ENCODE measurements at regions not wholly inside any gene's neighbourhood (a gene's known extent, or its start where the extent isn't known, plus 50 kb on each side); places are given as distances from the start of the nearest gene placed in this dataset.
"Not testable (repeated sequence)": the region's sequence is repeated elsewhere in the genome, so short reads cannot be mapped to it uniquely, and the experiment has no call there.

DNA sequence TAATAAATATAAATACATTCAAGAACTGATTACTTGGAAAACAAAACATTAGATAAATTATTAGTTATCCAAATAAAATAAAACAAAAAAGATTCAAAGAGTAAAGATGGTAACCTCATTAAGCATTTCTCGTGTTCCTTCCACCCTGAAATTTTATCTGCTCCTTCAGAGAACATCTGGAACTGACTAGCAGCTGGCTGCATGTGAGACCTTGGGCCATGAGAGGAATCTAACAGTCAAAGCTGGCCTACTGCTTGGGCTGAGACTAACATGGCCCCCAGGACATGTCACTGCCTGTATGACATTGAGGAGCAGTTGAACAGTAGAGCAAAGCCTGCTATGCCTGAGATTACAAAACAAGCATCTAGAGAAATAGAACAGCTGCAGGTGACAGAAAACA lies 208.5 kb upstream of the ZSWIM2 start:
- no peak for DNase-seq (ENCODE audit: low spot score)

DNA sequence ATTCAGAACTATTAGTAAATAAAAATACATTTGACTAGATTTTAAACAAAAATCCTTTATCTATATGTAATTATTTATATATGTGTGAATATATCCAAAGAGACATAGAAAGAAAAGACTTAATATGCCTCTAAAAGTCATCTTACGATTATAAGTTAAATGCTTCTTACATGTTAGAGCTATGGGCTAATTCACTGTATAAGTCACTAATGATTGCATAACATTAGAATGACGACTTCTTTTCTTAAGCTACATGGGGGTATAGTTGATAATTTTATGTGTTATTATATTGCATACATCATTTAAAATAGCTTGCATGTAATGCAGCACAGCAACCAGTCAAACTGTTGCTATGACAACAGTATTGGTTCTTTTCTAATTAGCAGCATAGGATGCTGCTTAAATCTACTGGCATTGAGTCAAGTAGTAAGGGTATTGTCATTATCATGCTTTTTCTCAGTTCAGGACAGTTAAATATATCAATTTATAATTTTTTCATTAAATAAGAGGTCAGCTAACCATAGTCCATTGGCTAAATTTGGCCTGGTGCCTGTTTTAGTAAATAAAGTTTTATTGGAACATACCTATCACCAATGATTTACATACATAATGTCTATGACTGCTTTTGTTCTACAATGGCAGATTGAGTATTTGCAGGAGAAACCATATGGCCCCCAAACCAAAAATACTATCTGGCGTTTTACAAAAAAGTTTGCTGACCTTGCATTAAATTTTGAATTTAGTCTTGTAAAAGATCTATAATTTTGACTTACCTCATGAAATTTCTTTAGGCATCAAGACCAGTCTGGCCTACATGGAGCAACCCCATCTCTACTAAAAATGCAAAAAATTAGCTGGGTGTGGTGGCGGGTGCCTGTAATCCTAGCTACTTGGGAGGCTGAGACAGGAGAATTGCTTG lies 207.7 kb upstream of the ZSWIM2 start:
- no peak for DNase-seq (ENCODE audit: low spot score)

DNA sequence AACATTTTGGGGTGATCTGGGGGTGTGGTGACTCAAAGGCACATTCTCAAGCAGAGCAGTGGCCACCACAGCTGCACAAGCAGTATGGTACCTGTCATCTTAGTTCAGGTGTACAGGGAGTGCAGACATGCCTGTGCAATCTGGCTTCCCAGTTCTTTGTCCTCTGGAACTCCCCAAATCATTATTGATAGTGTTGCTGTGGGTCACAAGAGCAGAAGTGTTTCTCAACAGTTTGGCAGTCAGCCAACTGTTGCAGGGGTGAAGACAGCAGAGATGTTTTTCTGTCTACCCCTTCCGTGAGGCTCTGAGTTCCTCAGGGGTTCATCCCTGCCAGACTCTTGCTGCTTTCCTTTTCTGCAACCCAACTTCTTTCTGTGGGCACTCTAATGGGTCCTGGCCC lies 206.5 kb upstream of the ZSWIM2 start:
- no peak for DNase-seq (ENCODE audit: low spot score)

DNA sequence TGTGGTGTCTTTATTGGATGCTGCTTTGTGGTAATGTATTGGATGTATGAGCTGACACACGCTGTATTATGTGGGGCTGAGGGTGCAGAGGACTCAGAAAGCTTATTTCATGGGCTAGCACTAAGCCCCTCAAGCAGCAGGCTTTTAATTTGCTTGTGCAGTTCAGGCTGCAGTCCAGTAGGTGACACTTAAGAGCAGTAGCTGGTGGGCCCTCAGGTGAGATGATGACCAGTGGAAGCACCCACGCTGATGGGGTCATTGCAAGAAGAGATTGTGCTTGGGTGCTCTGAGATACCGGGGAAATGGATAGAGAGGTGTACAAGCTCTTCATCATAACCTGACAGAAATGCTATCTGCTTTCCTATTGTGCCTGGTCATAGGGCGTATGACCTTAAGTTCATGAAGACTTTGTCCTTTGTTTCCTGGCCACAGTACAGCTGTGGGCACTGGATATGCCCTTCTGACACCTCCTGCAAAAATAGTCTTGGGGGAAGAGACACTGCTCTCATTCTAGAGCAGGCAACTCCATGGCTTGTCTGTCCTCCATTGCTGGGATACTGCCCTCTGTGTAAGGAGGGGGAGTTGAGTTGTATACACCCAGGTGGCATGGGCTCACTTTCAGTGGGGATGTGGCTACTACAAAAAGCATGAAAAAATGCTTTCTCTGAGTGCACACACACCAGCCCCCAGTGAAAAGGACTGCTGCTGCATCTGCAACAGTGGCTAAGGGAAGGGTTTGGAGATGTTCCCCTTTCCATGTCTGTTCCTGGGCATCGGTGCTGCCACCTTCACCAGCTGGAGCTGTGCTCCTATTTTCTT lies 205.7 kb upstream of the ZSWIM2 start:
- no peak for DNase-seq (ENCODE audit: low spot score)

DNA sequence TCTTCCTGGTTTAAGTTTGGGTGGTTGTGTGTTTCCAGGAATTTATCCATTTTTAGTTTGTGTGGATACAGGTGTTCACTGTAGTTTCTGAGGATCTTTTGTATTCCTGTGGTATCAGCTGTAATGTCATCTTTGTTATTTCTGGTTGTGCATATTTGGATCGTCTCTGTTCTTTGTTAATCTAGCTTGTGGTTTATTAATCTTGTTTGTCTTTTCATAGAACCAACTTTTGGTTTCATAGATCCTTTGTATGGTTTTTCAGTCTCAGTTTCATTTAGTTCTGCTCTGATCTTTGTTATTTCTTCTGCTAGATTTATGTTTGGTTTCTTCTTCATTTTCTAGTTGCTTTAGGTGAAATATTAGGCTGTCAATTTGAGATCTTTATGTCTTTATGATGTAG lies 202.4 kb upstream of the ZSWIM2 start:
- no peak for DNase-seq (ENCODE audit: low spot score)

DNA sequence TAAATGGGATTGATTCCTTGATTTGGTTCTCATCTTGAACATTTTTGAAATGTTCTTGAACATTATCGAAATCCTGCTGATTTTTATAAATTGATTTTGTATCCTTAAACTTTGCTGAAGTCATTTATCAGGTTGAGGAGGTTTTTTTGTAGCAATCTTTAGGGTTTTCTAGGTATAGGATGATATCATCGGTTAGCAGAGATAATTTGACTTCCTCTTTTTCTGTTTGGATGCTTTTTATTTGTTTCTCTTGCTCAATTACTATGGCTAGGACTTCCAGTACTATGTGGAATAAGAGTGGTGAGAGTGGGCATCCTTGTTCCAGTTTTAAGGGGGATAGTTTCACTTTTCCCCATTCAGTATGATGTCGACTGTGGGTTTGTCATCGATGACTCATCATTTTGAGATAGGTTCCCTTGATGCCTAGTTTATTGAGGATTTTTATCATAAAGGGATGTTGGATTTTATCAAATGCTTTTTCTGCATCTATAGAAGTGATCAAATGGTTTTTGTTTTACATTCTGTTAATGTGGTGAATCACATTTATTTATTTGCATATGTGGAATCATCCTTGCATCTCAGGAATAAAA lies 201.5 kb upstream of the ZSWIM2 start:
- DNase-seq (ENCODE audit: low spot score), result no peak

DNA sequence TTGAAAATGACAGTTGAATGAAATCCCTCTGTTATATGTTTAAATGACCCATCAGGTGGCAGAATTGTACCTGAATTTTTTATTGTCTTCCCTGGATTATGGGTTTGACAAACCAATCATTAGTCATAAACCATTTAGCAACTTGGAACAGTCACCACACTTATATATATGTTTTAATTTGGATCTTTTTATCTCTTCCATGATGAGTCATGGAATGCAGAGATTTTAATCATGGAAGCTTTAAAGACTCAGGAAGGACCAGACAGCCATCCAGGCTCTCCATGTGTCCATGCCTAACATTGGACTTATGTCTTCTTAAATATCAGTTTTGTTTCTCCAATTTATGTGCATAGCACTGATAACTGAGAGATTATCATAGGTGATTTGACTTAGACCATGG lies 188.3 kb upstream of the ZSWIM2 start:
- DNase-seq (ENCODE audit: low spot score), result no peak

DNA sequence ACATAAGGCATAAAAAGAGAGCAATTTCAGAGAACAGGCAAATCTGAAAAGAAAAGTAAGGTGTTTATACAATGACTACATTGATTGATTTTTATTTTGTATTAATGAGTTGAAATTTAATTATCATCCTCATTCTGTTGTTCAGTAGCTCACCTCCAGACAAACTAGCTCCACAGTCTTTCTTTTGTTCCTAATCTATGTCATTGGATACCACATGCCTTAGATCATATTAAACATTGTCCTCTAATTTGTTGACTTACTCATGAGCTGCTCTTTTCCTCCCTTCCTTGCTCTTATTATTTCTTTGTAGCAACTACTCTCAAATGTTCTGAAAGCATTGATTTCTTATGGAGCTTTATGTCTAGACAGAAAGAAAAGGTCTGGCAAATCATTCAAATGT lies 185.5 kb upstream of the ZSWIM2 start:
- DNase-seq (ENCODE audit: low spot score), result no peak

DNA sequence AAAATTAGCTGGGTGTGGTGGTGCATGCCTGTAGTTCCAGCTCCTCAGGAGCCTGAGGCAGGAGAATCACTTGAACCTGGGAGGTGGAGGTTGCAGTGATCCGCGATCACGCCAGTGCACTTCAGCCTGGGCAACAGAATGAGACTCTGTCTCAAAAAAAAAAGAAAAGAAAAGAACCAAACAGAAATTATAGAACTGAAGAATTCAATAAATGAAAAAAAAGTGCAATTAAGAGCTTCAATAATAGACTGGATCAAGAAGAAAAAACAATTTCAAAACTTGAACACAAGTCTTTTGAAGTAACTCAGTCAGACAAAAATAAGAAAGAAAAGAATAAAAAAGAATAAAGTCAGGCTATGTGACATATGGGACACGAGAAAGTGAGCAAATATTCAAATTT lies 175.8 kb upstream of the ZSWIM2 start:
- no peak for DNase-seq (ENCODE audit: low spot score)

DNA sequence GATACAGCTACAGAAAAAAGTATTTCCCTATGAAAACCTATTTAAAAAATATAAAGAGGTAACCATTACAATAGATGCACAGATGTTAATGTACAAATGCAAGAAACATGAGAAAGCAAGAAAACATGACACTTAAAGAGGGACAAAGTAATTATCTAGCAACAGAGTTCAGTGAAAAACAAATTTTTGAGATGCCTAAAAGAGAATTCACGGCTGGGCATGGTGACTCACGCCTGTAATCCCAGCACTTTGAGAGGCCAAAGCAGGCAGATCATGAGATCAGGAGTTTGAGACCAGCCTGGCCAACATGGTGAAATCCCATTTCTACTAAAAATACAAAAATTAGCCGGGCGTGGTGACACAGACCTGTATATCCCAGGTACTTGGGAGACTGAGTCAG lies 175.0 kb upstream of the ZSWIM2 start:
- DNase-seq (ENCODE audit: low spot score), result not testable (repeated sequence)

DNA sequence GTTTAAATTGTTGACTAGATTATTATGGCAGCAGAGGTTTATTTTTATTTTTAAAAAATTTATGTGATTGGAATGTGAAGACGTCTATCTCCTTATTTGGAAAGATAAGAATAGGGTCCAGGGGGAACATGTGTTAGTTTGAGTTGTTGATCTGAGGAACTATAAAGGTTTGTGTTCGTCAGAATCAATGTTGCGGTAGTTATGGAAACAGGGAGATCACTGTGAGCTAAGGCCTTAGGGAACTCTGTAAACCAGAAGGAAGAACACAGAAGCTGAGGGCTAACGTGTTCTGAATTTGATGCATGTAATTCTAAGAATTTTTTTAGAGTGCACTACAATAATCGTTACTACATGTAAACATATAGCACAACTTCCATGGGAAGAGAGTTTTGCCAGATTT lies 168.5 kb upstream of the ZSWIM2 start:
- no peak for DNase-seq (ENCODE audit: low spot score)

DNA sequence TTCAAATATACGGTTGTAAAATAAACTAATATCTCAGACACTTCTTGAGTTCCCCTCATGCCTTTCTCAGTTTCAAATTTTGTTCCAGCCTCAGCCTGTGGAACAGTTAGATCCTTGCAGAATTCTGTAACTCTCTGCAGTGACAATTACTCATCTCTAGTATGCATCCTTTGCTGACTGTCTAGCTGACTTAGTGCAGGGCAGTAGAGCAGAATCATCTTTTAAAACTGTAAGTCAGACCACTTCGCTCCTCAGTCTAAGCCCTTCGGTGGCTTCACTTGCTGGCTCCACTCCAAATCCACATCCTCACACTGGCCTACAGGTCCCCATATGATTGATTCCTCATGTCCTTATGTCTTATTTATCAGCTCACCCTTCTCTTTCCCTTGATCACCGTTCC lies 164.1 kb upstream of the ZSWIM2 start:
- peak; percentile 9 for DNase-seq (ENCODE audit: low spot score)

DNA sequence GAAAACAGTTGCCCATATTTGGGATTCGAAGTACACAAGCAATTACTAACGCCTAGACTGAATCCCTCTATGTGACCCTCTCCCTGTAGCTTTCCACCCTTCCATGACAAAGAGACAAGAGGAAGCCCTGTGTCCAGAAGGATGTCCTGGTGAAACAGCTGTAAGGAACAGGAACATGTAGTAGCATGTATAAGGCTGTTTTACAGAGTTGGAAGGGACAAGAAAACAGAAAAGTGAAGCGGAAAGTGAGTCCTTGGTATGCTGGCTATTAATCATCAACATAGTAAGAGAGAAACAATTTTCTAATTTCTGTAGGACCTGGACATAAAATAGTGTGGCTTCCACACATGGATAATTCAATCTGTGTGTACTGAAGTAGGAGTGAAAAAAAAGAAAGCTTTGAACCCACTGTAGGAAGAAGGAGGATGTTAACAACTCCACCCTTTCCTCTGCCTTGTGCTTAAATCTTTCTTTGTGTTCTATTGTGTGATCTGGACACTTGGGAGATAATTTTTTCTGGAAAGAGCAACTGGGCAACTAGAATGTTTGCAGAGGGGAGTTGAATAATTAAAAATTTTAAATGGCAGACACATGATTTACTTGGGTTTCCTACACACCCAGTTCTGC lies 162.3 kb upstream of the ZSWIM2 start:
- DNase-seq (ENCODE audit: low spot score), result no peak

DNA sequence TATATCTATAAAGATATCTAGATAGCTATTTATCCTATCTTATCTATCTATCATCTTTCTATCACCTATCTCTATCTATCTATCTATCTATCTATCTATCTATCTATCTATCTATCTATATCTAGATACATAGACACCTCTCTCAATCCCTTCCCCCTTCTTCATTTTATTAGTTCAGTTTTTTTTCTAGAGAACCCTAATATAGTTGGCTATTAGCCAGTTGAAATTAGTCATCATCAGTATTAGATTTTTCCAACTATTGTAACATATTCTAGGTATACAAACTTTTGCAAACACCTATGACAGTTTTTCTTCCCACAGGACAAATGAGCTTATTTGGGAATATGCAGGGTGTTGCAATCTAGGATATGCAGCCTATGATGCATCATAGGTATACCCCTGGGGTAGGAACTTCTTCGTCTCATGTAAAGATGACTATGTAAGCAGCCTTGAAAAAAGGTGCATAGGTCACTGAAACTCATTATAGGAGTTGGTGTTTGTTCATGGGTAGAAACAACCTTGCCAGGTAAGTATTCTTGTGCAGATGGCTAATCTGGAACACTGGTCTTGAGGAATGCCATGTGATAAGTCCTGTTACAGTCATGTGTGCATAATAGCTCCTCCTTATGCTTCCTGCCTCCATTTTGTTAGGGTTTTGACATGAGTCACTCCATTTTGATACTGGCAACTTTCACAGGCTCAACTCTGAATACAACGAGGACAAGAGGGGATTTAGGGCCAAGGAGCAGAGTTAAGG lies 160.7 kb upstream of the ZSWIM2 start:
- DNase-seq (ENCODE audit: low spot score), result no peak

DNA sequence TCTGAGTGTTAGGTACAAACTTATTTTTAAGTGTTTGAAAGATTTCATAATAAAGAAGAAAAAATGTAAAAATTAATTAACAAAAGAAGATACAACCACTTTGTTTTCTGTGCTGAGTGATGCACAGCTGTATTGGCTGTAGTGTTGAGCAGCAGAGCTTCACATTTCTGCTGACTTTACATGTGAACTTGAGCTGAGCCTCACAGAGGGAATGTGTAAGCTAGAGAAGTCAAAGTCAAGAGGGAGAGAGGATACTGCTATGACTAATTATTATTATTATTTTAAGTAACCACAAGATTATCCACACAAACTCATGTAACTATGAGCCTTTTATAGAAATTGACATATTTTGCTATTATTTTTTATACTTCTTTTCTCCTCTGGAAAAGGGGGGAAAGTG lies 159.1 kb upstream of the ZSWIM2 start:
- peak; percentile 3 for DNase-seq (ENCODE audit: low spot score)

DNA sequence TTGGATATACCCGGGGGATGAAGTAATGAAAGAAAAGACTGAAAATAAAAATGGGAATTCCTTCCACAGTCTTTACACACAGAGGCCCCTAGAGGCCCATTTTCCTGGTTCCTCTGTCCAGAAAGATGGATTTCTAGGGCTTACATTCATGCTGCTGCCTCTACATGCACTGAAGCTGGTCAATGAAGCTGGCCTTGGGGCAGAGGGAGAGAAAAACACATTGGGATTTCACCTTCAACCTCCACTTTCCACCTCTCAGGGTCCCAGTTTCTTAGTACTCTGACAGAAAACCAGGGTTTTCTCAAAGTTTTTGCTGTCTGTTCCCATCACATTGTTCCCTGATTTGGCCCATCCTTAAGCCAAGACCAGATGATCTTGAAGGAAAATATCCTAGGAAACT lies 154.6 kb upstream of the ZSWIM2 start:
- DNase-seq (ENCODE audit: low spot score), result no peak

DNA sequence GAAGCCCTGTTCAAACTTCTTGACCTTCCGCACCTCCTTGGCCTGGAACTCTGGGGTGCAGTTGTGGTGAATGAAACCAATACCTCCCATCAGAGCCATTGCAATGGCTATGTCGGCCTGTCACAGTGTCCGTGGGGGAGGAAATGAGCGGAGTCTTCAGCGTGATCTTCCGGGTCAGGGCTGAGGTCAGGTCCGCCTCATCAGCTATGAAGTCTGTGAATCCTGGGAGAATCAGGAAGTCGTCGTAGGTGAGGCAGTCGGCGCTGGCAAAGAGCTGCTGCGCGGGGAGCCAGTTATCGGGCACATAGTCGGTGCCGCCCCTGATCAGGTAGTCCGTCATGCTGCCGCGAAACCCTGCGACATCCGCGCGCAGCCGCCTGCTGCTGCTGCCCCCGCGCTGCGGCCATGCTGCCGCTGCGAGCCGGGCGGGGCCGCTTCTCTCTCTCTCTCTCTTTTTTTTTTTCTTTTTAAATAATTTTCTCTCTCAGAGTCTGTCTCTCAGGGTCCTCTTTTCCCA lies 154.1 kb upstream of the ZSWIM2 start:
- no peak for DNase-seq (ENCODE audit: low spot score)

DNA sequence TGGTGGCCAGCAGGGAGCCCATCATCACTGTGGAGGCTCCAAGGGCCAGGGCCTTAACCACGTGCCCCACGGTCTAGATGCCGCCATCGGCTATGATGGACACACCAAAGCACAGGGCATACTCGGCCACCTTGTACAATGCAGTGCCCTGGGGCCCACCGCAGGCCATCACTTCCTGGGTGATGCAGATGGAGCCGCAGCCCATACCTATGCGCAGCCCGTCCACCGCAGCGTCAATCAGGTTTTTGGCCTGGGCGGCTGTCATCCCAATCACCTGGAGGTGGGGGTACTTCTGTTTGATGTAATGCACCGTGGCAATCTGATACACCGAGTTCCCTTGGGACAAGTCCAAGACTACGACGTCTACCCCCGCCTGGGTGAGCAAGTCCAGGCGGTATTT lies 153.3 kb upstream of the ZSWIM2 start:
- DNase-seq (ENCODE audit: low spot score), result no peak

DNA sequence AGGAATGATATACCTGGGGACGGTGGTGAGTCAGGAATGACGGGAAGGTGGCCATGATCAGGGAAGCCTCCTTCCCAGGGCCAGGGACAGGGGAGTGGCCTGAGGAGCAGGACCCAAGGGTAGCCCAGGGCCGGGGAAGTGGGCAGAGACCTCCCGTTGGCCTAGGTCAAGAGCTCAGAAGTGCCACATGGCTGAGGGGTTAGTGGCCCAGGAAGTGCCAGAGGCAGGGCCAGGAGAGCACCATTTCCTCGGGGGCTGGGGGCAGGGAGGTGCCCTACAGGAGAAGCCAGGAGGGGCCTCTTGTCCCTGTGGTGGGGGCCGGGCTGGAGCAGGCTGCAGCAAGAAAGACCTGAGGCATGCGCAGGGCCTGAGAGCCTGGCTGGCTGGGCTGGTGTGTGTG lies 152.3 kb upstream of the ZSWIM2 start:
- DNase-seq (ENCODE audit: low spot score), result no peak

DNA sequence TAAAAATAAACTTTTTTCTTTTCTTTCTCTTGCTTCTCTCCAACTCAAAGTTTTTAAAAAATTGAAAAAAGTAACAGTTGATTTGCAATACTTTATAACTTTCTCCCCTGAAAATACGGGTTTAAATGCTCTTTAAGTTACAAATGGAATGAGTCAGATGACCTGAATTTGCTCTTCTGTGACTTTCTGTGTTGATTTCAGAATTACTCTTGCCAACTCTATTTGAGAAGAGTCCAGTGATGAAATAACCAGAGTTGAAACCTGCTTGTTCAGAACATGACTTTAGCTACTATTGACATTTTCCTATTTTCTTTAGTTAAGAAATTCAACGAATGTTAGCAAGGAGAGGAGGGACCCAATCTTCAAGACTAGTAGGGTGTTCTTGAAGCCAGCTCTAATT lies 146.1 kb upstream of the ZSWIM2 start:
- DNase-seq (ENCODE audit: low spot score), result peak; percentile 9

DNA sequence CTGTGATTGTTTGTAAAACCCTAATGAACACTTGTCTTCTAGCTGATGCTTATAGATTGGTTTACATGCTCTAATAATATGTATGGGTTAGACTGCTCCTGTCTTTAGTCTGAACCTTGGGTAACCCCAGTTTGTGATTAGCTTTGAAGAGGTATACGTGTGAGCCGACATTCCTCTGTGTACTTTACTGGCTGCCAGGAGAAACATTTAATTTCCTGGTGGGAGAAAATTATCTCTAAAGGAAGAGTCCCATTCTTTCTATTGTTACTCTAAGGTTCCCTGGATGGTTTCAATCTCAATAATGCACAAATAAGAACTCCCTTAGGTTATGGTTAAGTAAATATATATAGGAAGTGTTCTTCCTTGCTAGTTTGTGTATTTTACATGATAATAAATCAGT lies 143.6 kb upstream of the ZSWIM2 start:
- no peak for DNase-seq (ENCODE audit: low spot score)
